ENCODE measurements at regions not wholly inside any gene's neighbourhood (a gene's known extent, or its start where the extent isn't known, plus 50 kb on each side); places are given as distances from the start of the nearest gene placed in this dataset.

DNA sequence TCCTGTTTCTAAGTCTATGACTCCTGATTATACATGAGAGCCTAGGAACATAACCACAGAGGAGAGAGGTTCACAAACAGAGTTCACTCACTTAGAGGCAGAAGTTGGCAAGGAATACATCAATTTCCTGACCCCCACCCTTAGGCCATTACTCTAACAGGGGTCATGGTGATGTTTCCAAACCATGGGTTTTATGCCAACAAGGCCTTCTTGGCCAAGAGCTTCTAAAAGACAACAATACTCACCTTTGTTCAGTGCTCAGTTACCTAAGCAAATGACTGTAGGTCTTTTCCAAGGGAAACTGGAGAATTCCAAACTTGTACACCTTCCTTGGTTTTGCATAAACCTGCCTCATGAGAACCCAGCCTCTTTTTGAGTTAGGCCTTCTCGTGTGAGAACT is 52.6 kb downstream of the ERICH4 start:
- peaks cover 10% of the 10 kb centered on the region for H3K4me1 ChIP-seq (ENCODE audit: low read length)
- H3K4me2 ChIP-seq (ENCODE audit: low read length): no peak overlapping the region

GRCh38 chr19:41499899-41500298 is 56.9 kb downstream of the ERICH4 start:
- Histone ChIP-seq H3K4me3 (ENCODE audit: low read length) (no peak overlapping the region), H3K9me3 (ENCODE audit: insufficient read depth, low read length) (peaks cover 9% of the 10 kb centered on the region; the same call in 1 of the 2 replicates), H3K9ac (ENCODE audit: low read length) (no peak overlapping the region), H2AFZ (ENCODE audit: low read depth, low read length) (no peak overlapping the region), H3K27ac (ENCODE audit: low read length) (no peak overlapping the region), H3K36me3 (replicated peaks; ENCODE audit: low read depth, low read length) (peaks cover 9% of the 10 kb centered on the region), H4K20me1 (ENCODE audit: insufficient read depth, low read length) (no peaks in the 10 kb centered on the region), H3K4me1 (ENCODE audit: low read length) (peaks cover 26% of the 10 kb centered on the region), H3K79me2 (ENCODE audit: low read length) (no peaks in the 10 kb centered on the region), H3K4me2 (ENCODE audit: low read length) (no peak overlapping the region), H3K27me3 (ENCODE audit: low read depth, low read length) (peaks cover 8% of the 10 kb centered on the region; the same call in 1 of the 2 replicates)
- no peak for TF ChIP-seq EZH2phosphoT487 (IDR thresholded peaks at IDR 0.05; ENCODE audit: low read depth)
- TF ChIP-seq, protein P1, sequence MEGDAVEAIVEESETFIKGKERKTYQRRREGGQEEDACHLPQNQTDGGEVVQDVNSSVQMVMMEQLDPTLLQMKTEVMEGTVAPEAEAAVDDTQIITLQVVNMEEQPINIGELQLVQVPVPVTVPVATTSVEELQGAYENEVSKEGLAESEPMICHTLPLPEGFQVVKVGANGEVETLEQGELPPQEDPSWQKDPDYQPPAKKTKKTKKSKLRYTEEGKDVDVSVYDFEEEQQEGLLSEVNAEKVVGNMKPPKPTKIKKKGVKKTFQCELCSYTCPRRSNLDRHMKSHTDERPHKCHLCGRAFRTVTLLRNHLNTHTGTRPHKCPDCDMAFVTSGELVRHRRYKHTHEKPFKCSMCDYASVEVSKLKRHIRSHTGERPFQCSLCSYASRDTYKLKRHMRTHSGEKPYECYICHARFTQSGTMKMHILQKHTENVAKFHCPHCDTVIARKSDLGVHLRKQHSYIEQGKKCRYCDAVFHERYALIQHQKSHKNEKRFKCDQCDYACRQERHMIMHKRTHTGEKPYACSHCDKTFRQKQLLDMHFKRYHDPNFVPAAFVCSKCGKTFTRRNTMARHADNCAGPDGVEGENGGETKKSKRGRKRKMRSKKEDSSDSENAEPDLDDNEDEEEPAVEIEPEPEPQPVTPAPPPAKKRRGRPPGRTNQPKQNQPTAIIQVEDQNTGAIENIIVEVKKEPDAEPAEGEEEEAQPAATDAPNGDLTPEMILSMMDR (IDR thresholded peaks at IDR 0.05; ENCODE audit: low read depth, low read length): no peak

More for the DNA sequence above, 52.6 kb downstream of the ERICH4 start:
- H3K36me3 ChIP-seq (replicated peaks; ENCODE audit: low read depth, low read length): peaks cover 4% of the 10 kb centered on the region
- H3K9ac ChIP-seq (ENCODE audit: low read length): no peak overlapping the region
- no peak overlapping the region for H2AFZ ChIP-seq (ENCODE audit: low read depth, low read length)
- H3K79me2 ChIP-seq (ENCODE audit: low read length): no peaks in the 10 kb centered on the region
- peaks cover 8% of the 10 kb centered on the region; the same call in 1 of the 2 replicates for H3K27me3 ChIP-seq (ENCODE audit: low read depth, low read length)
- no peak overlapping the region for H3K4me3 ChIP-seq (ENCODE audit: low read length)
- no peaks in the 10 kb centered on the region for H4K20me1 ChIP-seq (ENCODE audit: insufficient read depth, low read length)
- TF ChIP-seq, protein P1 (IDR thresholded peaks at IDR 0.05; ENCODE audit: low read depth, low read length): no peak
- TF ChIP-seq EZH2phosphoT487 (IDR thresholded peaks at IDR 0.05; ENCODE audit: low read depth): no peak
- no peaks in the 10 kb centered on the region for H3K9me3 ChIP-seq (ENCODE audit: insufficient read depth, low read length)
- H3K27ac ChIP-seq (ENCODE audit: low read length): no peak overlapping the region

GRCh38 chr19:41500443-41500842 is 57.5 kb downstream of the ERICH4 start:
- Histone ChIP-seq H3K4me1 (ENCODE audit: low read length) (peaks cover 26% of the 10 kb centered on the region), H3K36me3 (replicated peaks; ENCODE audit: low read depth, low read length) (peaks cover 9% of the 10 kb centered on the region), H3K79me2 (ENCODE audit: low read length) (no peaks in the 10 kb centered on the region), H2AFZ (ENCODE audit: low read depth, low read length) (peak overlapping the region; percentile 31; the same call in 1 of the 2 replicates), H4K20me1 (ENCODE audit: insufficient read depth, low read length) (no peaks in the 10 kb centered on the region), H3K9ac (ENCODE audit: low read length) (no peak overlapping the region), H3K27me3 (ENCODE audit: low read depth, low read length) (peaks cover 8% of the 10 kb centered on the region; the same call in 1 of the 2 replicates), H3K27ac (ENCODE audit: low read length) (no peak overlapping the region), H3K4me2 (ENCODE audit: low read length) (peak overlapping the region; percentile 85), H3K9me3 (ENCODE audit: insufficient read depth, low read length) (peaks cover 9% of the 10 kb centered on the region; the same call in 1 of the 2 replicates), H3K4me3 (ENCODE audit: low read length) (peak overlapping the region; percentile 70; the same call in 1 of the 2 replicates)
- no peak for TF ChIP-seq EZH2phosphoT487 (IDR thresholded peaks at IDR 0.05; ENCODE audit: low read depth)
- TF ChIP-seq, protein P1 (IDR thresholded peaks at IDR 0.05; ENCODE audit: low read depth, low read length): no peak

GRCh38 chr19:41501854-41502253 is 58.9 kb downstream of the ERICH4 start:
- Histone ChIP-seq H3K9me3 (ENCODE audit: insufficient read depth, low read length) (peaks cover 9% of the 10 kb centered on the region; the same call in 1 of the 2 replicates), H3K27me3 (ENCODE audit: low read depth, low read length) (peaks cover 8% of the 10 kb centered on the region; the same call in 1 of the 2 replicates), H3K36me3 (replicated peaks; ENCODE audit: low read depth, low read length) (peaks cover 9% of the 10 kb centered on the region), H3K4me2 (ENCODE audit: low read length) (peak overlapping the region; percentile 85), H4K20me1 (ENCODE audit: insufficient read depth, low read length) (no peaks in the 10 kb centered on the region), H3K79me2 (ENCODE audit: low read length) (no peaks in the 10 kb centered on the region), H3K4me3 (ENCODE audit: low read length) (peak overlapping the region; percentile 70), H3K9ac (ENCODE audit: low read length) (peak overlapping the region; percentile 59; the same call in 1 of the 2 replicates), H3K27ac (ENCODE audit: low read length) (peak overlapping the region; percentile 69), H3K4me1 (ENCODE audit: low read length) (peaks cover 21% of the 10 kb centered on the region), H2AFZ (ENCODE audit: low read depth, low read length) (peak overlapping the region; percentile 71; the same call in 1 of the 2 replicates)
- TF ChIP-seq EZH2phosphoT487 (IDR thresholded peaks at IDR 0.05; ENCODE audit: low read depth): no peak
- TF ChIP-seq, protein P1 (IDR thresholded peaks at IDR 0.05; ENCODE audit: low read depth, low read length): no peak

Data from OCI-LY3 (cell line).